Cardiac muscle cell (in vitro differentiated cells and primary cell): ENCODE measurements at regions not wholly inside any gene's neighbourhood (a gene's known extent, or its start where the extent isn't known, plus 50 kb on each side); places are given as distances from the start of the nearest gene placed in this dataset.

Experiments used
- DNase-seq, 2 donors: peaks; one replicate each; pipeline versions ENCODE4 v3.0.0 to v3.0.0-alpha.2; 2010 to 2017; ENCODE audit warnings: low read depth in 1 of 2, low spot score in 1 of 2
- H3K27ac ChIP-seq: fragments of 200-600 bp; sonication (generic); 2 replicates; pipeline ENCODE4 v1.5.1; 2016
- H3K27me3 ChIP-seq: fragments of 200-600 bp; sonication (generic); 2 replicates; pipeline ENCODE4 v1.6.0; 2016; ENCODE audit warnings: control low read depth
- H3K36me3 ChIP-seq: fragments of 200-600 bp; sonication (generic); 2 replicates; pipeline ENCODE4 v1.5.1; 2016; ENCODE audit warnings: control low read depth
- H3K4me1 ChIP-seq: fragments of 200-600 bp; sonication (generic); 2 replicates; pipeline ENCODE4 v1.8.1; 2017; ENCODE audit warnings: low read depth, mild to moderate bottlenecking, mixed run types
- H3K4me3 ChIP-seq: fragments of 200-600 bp; sonication (generic); 2 replicates; pipeline ENCODE4 v1.5.1; 2016; ENCODE audit warnings: mild to moderate bottlenecking
- H3K9me3 ChIP-seq: fragments of 200-600 bp; sonication (generic); 2 replicates; pipeline ENCODE4 v1.5.1; 2017; ENCODE audit warnings: low read depth, mild to moderate bottlenecking, control low read depth
- TF ChIP-seq, protein P1 (sequence below): IDR thresholded peaks from 2 replicates; pipeline ENCODE4 v1.5.1; 2012; ENCODE audit warnings: low read depth, mild to moderate bottlenecking, low read length

DNA sequence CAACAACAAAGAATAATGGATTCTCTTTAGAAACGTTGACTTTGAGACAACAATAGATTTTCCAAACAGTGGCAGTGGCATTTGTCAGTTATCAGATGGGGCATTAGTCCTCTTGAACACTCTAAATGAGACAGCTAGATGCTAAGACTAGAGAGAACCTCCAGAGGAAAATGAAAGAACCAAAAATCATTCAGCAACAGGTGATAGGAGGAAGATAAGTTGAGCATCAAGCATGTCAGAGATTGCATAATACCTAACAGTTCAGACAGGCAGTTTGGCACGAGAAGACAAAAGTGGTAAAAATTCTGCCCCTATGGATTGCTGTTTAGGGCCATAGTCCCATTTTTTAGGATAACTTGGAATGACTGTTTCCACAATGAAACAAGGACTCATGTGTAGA lies 67.9 kb upstream of the NOL4 start:
- DNase-seq, result no peak
- Histone ChIP-seq H3K4me3 (no peak overlapping the region), H3K9me3 (no peaks in the 10 kb centered on the region), H3K4me1 (no peaks in the 10 kb centered on the region), H3K27me3 (no peaks in the 10 kb centered on the region), H3K36me3 (no peaks in the 10 kb centered on the region), H3K27ac (no peak overlapping the region)
- TF ChIP-seq, protein P1, sequence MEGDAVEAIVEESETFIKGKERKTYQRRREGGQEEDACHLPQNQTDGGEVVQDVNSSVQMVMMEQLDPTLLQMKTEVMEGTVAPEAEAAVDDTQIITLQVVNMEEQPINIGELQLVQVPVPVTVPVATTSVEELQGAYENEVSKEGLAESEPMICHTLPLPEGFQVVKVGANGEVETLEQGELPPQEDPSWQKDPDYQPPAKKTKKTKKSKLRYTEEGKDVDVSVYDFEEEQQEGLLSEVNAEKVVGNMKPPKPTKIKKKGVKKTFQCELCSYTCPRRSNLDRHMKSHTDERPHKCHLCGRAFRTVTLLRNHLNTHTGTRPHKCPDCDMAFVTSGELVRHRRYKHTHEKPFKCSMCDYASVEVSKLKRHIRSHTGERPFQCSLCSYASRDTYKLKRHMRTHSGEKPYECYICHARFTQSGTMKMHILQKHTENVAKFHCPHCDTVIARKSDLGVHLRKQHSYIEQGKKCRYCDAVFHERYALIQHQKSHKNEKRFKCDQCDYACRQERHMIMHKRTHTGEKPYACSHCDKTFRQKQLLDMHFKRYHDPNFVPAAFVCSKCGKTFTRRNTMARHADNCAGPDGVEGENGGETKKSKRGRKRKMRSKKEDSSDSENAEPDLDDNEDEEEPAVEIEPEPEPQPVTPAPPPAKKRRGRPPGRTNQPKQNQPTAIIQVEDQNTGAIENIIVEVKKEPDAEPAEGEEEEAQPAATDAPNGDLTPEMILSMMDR, result no peak

GRCh38 chr18:34297287-34297686 lies 72.6 kb upstream of the NOL4 start:
- TF ChIP-seq, protein P1, result no peak
- no peak for DNase-seq
- no peaks in the 10 kb centered on the region for H3K4me1 ChIP-seq

GRCh38 chr18:34299828-34300227 lies 75.1 kb upstream of the NOL4 start:
- Histone ChIP-seq H3K4me1 (no peaks in the 10 kb centered on the region), H3K4me3 (no peak overlapping the region), H3K9me3 (no peaks in the 10 kb centered on the region), H3K27me3 (no peaks in the 10 kb centered on the region), H3K27ac (no peak overlapping the region), H3K36me3 (no peaks in the 10 kb centered on the region)
- TF ChIP-seq, protein P1, result no peak
- DNase-seq, result no peak

More at GRCh38 chr18:34297287-34297686, 72.6 kb upstream of the NOL4 start:
- no peaks in the 10 kb centered on the region for H3K36me3 ChIP-seq
- H3K4me3 ChIP-seq, result no peak overlapping the region
- no peaks in the 10 kb centered on the region for H3K27me3 ChIP-seq
- no peak overlapping the region for H3K27ac ChIP-seq
- H3K9me3 ChIP-seq, result no peaks in the 10 kb centered on the region

- no peak overlapping the region for H3K27ac ChIP-seq
- H3K36me3 ChIP-seq, result no peaks in the 10 kb centered on the region
- DNase-seq, result no peak
- no peaks in the 10 kb centered on the region for H3K9me3 ChIP-seq
- TF ChIP-seq, protein P1, result no peak
- no peaks in the 10 kb centered on the region for H3K4me1 ChIP-seq
- H3K27me3 ChIP-seq, result no peaks in the 10 kb centered on the region
- no peak overlapping the region for H3K4me3 ChIP-seq
Measured at GRCh38 chr18:34311468-34311867, 86.8 kb upstream of the NOL4 start.

DNA sequence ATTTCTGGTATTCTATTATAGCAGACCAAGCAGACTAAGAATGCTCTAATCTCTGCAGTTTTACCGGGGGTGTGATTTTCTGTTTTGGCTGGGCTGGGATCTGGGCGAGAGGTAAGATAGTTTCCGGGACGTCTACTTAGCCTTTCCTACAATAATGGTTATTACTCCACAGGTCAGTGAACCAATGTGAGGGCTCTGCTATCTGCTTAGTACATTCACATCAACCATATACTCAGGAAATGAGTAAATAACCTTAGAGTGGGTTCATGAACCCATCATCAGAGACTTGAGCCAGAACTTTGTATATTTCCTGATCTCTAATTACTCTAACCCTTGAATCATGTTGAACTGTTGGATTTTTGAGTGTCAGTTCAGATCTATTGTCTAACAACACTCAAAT lies 90.1 kb upstream of the NOL4 start:
- Histone ChIP-seq H3K4me3 (no peak overlapping the region), H3K36me3 (no peaks in the 10 kb centered on the region), H3K4me1 (peaks cover 18% of the 10 kb centered on the region), H3K9me3 (no peaks in the 10 kb centered on the region), H3K27ac (no peak overlapping the region), H3K27me3 (no peaks in the 10 kb centered on the region)
- DNase-seq, result no peak
- TF ChIP-seq, protein P1, result no peak
